ENCODE measurements at regions not wholly inside any gene's neighbourhood (a gene's known extent, or its start where the extent isn't known, plus 50 kb on each side); places are given as distances from the start of the nearest gene placed in this dataset.

DNA sequence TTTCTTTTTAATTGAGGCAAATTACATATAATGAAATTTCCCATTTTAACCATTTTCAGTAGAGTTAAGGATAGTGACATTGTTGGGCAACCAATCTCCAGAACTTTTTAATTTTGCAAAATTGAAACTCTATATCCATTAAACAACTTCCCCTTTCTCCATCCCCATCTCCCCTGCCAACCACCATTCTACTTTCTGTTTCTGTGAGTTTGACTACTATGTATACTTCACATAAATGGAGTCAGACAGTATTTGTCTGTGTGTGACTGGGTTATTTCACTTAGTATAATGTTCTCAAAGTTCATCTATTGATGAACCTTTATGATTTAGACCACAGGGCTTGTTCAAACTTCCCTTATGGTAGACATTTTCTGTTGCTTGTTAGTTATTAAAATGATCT, 364.5 kb upstream of the MAD2L1 start:
- TF ChIP-seq CTCF (conservative IDR thresholded peaks at IDR 0.05) (no peak), EZH2 (IDR thresholded peaks at IDR 0.05; ENCODE audit: low read depth) (no peak)
